ENCODE measurements at regions not wholly inside any gene's neighbourhood (a gene's known extent, or its start where the extent isn't known, plus 50 kb on each side); places are given as distances from the start of the nearest gene placed in this dataset.

- Histone ChIP-seq H4K5ac (ENCODE audit: low read depth, low read length) (no peak overlapping the region), H2BK120ac (ENCODE audit: low read depth, low read length) (no peak overlapping the region), H2AFZ (replicated peaks; ENCODE audit: low read length, poor library complexity) (no peak overlapping the region), H3K36me3 (ENCODE audit: control insufficient read depth, insufficient read depth, low read length) (no peaks in the 10 kb centered on the region), H3K4me3 (ENCODE audit: insufficient read depth, low read depth, low read length) (no peak overlapping the region), H3K18ac (ENCODE audit: low read depth, low read length) (no peak overlapping the region), H2AK5ac (ENCODE audit: low read depth, low read length) (no peak overlapping the region), H3K9me1 (ENCODE audit: insufficient read depth, low read length) (peaks cover 3% of the 10 kb centered on the region; the same call in 1 of the 2 replicates), H3K4ac (ENCODE audit: low read depth, low read length) (no peak overlapping the region), H2BK20ac (ENCODE audit: low read depth, low read length) (no peak overlapping the region), H3K4me1 (ENCODE audit: control insufficient read depth, insufficient read depth, low read length) (no peaks in the 10 kb centered on the region), H3K4me2 (ENCODE audit: low read depth, low read length) (no peak overlapping the region), H3K9me3 (ENCODE audit: control insufficient read depth, insufficient read depth, low read length) (peaks cover 2% of the 10 kb centered on the region; the same call in 1 of the 2 replicates), H3K56ac (ENCODE audit: extremely low read depth, insufficient read depth, low read length) (no peak overlapping the region), H2BK5ac (ENCODE audit: low read depth, low read length, poor library complexity, severe bottlenecking) (no peak overlapping the region), H3K9ac (ENCODE audit: low read depth, low read length) (no peak overlapping the region), H3K27me3 (ENCODE audit: control insufficient read depth, insufficient read depth, low read length) (no peaks in the 10 kb centered on the region), H4K8ac (ENCODE audit: low read depth in 2 of 2, low read length in 2 of 2) (no peak overlapping the region), H3K27ac (ENCODE audit: insufficient read depth, low read length) (no peak overlapping the region), H4K91ac (ENCODE audit: insufficient read depth, low read depth, low read length) (no peak overlapping the region), H2AK9ac (replicated peaks; ENCODE audit: low read depth, low read length, poor library complexity) (no peak overlapping the region), H2BK15ac (ENCODE audit: low read depth, low read length) (no peak overlapping the region), H3K23ac (ENCODE audit: low read depth, low read length) (no peak overlapping the region), H3K79me1 (ENCODE audit: low read depth in 1 of 2, low read length in 2 of 2) (no peaks in the 10 kb centered on the region; a peak in 1 of 4 replicates), H3K14ac (replicated peaks; ENCODE audit: low read depth, low read length) (no peak overlapping the region), H4K20me1 (ENCODE audit: insufficient read depth, low read length) (no peaks in the 10 kb centered on the region)
- dilution Hi-C loops (cut with HindIII; ENCODE audit: low sequenced_read_pairs, unreplicated experiment): no loop called here
- WGBS, 2 experiments (ENCODE audit: extremely low coverage in 2 of 2, insufficient read length in 1 of 2): 81% methylated on average over 7 of the region's 17 CpGs; no CpG with 5 or more reads in 1 of the 2 experiments
- TF ChIP-seq MAZ (IDR thresholded peaks at IDR 0.05; ENCODE audit: borderline replicate concordance, low read depth, low read length) (no peak), ELK1 (IDR thresholded peaks at IDR 0.05; ENCODE audit: borderline replicate concordance, low read depth, low read length) (no peak), RCOR1 (IDR thresholded peaks at IDR 0.05; ENCODE audit: insufficient replicate concordance, low read length) (no peak), RAD21 (IDR thresholded peaks at IDR 0.05; ENCODE audit: low read length) (no peak), CTCF (conservative IDR thresholded peaks at IDR 0.05; ENCODE audit: low read depth, low read length) (no peak), RFX5 (IDR thresholded peaks at IDR 0.05; ENCODE audit: low read depth, low read length) (no peak), USF2 (IDR thresholded peaks at IDR 0.05; ENCODE audit: low read depth, low read length) (no peak), MAFK (IDR thresholded peaks at IDR 0.05; ENCODE audit: low read depth, low read length) (no peak), FOS (IDR thresholded peaks at IDR 0.05; ENCODE audit: low read depth, low read length) (no peak), CHD1 (IDR thresholded peaks at IDR 0.05; ENCODE audit: low read depth, low read length) (no peak), POLR2A (IDR thresholded peaks at IDR 0.05; ENCODE audit: low read depth, low read length) (no peak), CEBPB (IDR thresholded peaks at IDR 0.05; ENCODE audit: low read depth, low read length) (no peak), BHLHE40 (IDR thresholded peaks at IDR 0.05; ENCODE audit: low read depth, low read length) (no peak), NFE2L2 (IDR thresholded peaks at IDR 0.05; ENCODE audit: low read depth, low read length) (no peak), SMC3 (IDR thresholded peaks at IDR 0.05; ENCODE audit: low read depth, low read length) (no peak), MXI1 (IDR thresholded peaks at IDR 0.05; ENCODE audit: borderline replicate concordance, low read depth, low read length) (no peak)
- ChIA-PET CTCF (no interaction called here), POLR2A (ENCODE audit: unreplicated experiment) (no interaction called here)
- no peak for DNase-seq
- intact Hi-C loops (cut with micrococcal nuclease): no loop called here
- ATAC-seq (ENCODE audit: low read depth): no peak
- no TSS peak for BruUV-seq (replicated peaks)
- in situ Hi-C loops (cut with MboI; ENCODE audit: low sequenced_read_pairs): no loop called here
Measured at GRCh38 chr14:62084020-62084419, 321.8 kb downstream of the SNAPC1 start.

All from IMR-90 (cell line).